Liver (tissue), 7 donors: ENCODE measurements at regions not wholly inside any gene's neighbourhood (a gene's known extent, or its start where the extent isn't known, plus 50 kb on each side); places are given as distances from the start of the nearest gene placed in this dataset.

Source experiments
- DNase-seq: peaks from one replicate; pipeline ENCODE4 v3.0.0-alpha.2; 2017; ENCODE audit warnings: low spot score
- H3K27ac ChIP-seq, 2 donors: one replicate each; pipeline ENCODE4 v1.7.0; 2013; ENCODE audit warnings: inconsistent platforms in 2 of 2, low read length in 2 of 2, control low read depth in 1 of 2, low read depth in 1 of 2, mild to moderate bottlenecking in 1 of 2
- H3K27me3 ChIP-seq, 4 donors: one replicate each; pipeline versions ENCODE4 v1.6.1 to v1.7.0; 2013; ENCODE audit warnings: low read length in 3 of 4, inconsistent platforms in 1 of 4, mild to moderate bottlenecking in 1 of 4, moderate library complexity in 1 of 4; ENCODE audit not compliant: control insufficient read depth in 4 of 4, insufficient read depth in 4 of 4
- H3K36me3 ChIP-seq, 4 donors: one replicate each; pipeline versions ENCODE4 v1.6.1 to v1.7.0; 2013; ENCODE audit warnings: low read length in 3 of 4, mild to moderate bottlenecking in 3 of 4, low read depth in 1 of 4, moderate library complexity in 1 of 4; ENCODE audit not compliant: control insufficient read depth in 4 of 4, insufficient read depth in 3 of 4
- H3K4me1 ChIP-seq, 4 donors: one replicate each; pipeline versions ENCODE4 v1.6.1 to v1.7.0; 2013; ENCODE audit warnings: low read length in 3 of 4, mild to moderate bottlenecking in 3 of 4, moderate library complexity in 1 of 4; ENCODE audit not compliant: control insufficient read depth in 4 of 4, insufficient read depth in 4 of 4
- H3K4me3 ChIP-seq, 3 donors: one replicate each; pipeline versions ENCODE4 v1.6.1 to v1.7.0; 2013; ENCODE audit warnings: low read length in 3 of 3, control low read depth in 1 of 3, low read depth in 1 of 3, mild to moderate bottlenecking in 1 of 3
- H3K9ac ChIP-seq, 2 donors: one replicate each; pipeline ENCODE4 v1.7.0; 2013; ENCODE audit warnings: low read length in 2 of 2, mild to moderate bottlenecking in 2 of 2, moderate library complexity in 2 of 2, control low read depth in 1 of 2, low read depth in 1 of 2
- H3K9me3 ChIP-seq, 4 donors: one replicate each; pipeline versions ENCODE4 v1.6.1 to v1.7.0; 2013; ENCODE audit warnings: low read length in 3 of 4; ENCODE audit not compliant: control insufficient read depth in 4 of 4
- EGR1 ChIP-seq, 2 donors: IDR thresholded peaks; 2 replicates each; pipeline ENCODE4 v1.6.1; 2016 to 2018; ENCODE audit warnings: antibody characterized with exemption in 2 of 2, low read depth in 2 of 2
- FOXA1 ChIP-seq: IDR thresholded peaks from 2 replicates; pipeline ENCODE4 v1.6.1; 2016; ENCODE audit warnings: antibody characterized with exemption
- FOXA2 ChIP-seq: IDR thresholded peaks from 2 replicates; pipeline ENCODE4 v1.6.1; 2016; ENCODE audit warnings: antibody characterized with exemption
- GABPA ChIP-seq, 2 donors: IDR thresholded peaks in 1 of 2; conservative IDR thresholded peaks in 1 of 2; 2 replicates each; pipeline ENCODE4 v1.6.1; 2016; ENCODE audit warnings: antibody characterized with exemption in 2 of 2, mild to moderate bottlenecking in 1 of 2, moderate library complexity in 1 of 2
- HNF4A ChIP-seq, 2 donors: conservative IDR thresholded peaks; 2 replicates each; pipeline ENCODE4 v1.6.1; 2016; ENCODE audit warnings: antibody characterized with exemption in 2 of 2, mild to moderate bottlenecking in 2 of 2
- HNF4G ChIP-seq: IDR thresholded peaks from 2 replicates; pipeline ENCODE4 v1.6.1; 2016; ENCODE audit warnings: antibody characterized with exemption
- MAX ChIP-seq: IDR thresholded peaks from 2 replicates; pipeline ENCODE4 v1.6.1; 2016; ENCODE audit warnings: antibody characterized with exemption
- NR2F2 ChIP-seq: IDR thresholded peaks from 2 replicates; pipeline ENCODE4 v1.6.1; 2016; ENCODE audit warnings: antibody characterized with exemption
- REST ChIP-seq: IDR thresholded peaks from 2 replicates; pipeline ENCODE4 v1.6.1; 2016; ENCODE audit warnings: antibody characterized with exemption, mild to moderate bottlenecking
- RXRA ChIP-seq, 2 donors: IDR thresholded peaks; 2 replicates each; pipeline ENCODE4 v1.6.1; 2017 to 2018; ENCODE audit warnings: antibody characterized with exemption in 2 of 2, mild to moderate bottlenecking in 1 of 2
- SP1 ChIP-seq: IDR thresholded peaks from 2 replicates; pipeline ENCODE4 v1.6.1; 2018; ENCODE audit warnings: antibody characterized with exemption, mild to moderate bottlenecking
- TAF1 ChIP-seq: conservative IDR thresholded peaks from 2 replicates; pipeline ENCODE4 v1.6.1; 2016; ENCODE audit warnings: antibody characterized with exemption, mild to moderate bottlenecking
- YY1 ChIP-seq: IDR thresholded peaks from 2 replicates; pipeline ENCODE4 v1.6.1; 2016; ENCODE audit warnings: antibody characterized with exemption, mild to moderate bottlenecking
- ZBTB33 ChIP-seq: IDR thresholded peaks from 2 replicates; pipeline ENCODE4 v1.6.1; 2016; ENCODE audit warnings: antibody characterized with exemption
- WGBS: extraction: QIAGEN DNeasy Blood & Tissue Kit; methylation state at CpG from one replicate; pipeline ENCODE4 v1.1.7; 2013; 5-methylcytosine and 5-hydroxymethylcytosine counted together
- donor health status: healthy.
- donor health status: healthy.
- donor health status: healthy.
- donor health status: healthy.

- TF ChIP-seq TAF1 (no peak), FOXA2 (no peak)
These were observed 203.2 kb downstream of the MOXD1 start (continued) for GRCh38 chr6:132198040-132198439.

GRCh38 chr6:132194529-132194928 is 206.7 kb downstream of the MOXD1 start:
- 68% methylated on average over 3 of the region's 3 CpGs for whole genome bisulfite sequencing
- Histone ChIP-seq H3K9ac (no peak overlapping the region), H3K4me3 (no peak overlapping the region), H3K27me3 (no peaks in the 10 kb centered on the region), H3K4me1 (peaks cover 0 to 1% (median 0%) of the 10 kb centered on the region in 4 donors), H3K9me3 (no peaks in the 10 kb centered on the region), H3K36me3 (no peaks in the 10 kb centered on the region), H3K27ac (no peak overlapping the region)
- TF ChIP-seq GABPA (IDR thresholded peaks at IDR 0.05 in 1 of 2, conservative IDR thresholded peaks at IDR 0.05 in 1 of 2) (no peak), ZBTB33 (no peak), YY1 (no peak), HNF4A (conservative IDR thresholded peaks at IDR 0.05) (no peak), FOXA1 (no peak), SP1 (no peak), HNF4G (no peak), FOXA2 (no peak), EGR1 (IDR thresholded peaks at IDR 0.05; ENCODE audit: low read depth in 2 of 2) (no peak), REST (no peak), MAX (no peak), NR2F2 (no peak)
- DNase-seq: no peak

GRCh38 chr6:132192631-132193030 is 208.6 kb downstream of the MOXD1 start:
- Histone ChIP-seq H3K4me3 (no peak overlapping the region), H3K27me3 (no peaks in the 10 kb centered on the region), H3K9me3 (no peaks in the 10 kb centered on the region), H3K36me3 (no peaks in the 10 kb centered on the region), H3K27ac (no peak overlapping the region), H3K4me1 (peaks cover 0 to 1% (median 0%) of the 10 kb centered on the region in 4 donors), H3K9ac (no peak overlapping the region)
- TF ChIP-seq RXRA (IDR thresholded peaks at IDR 0.05) (peak in 1 of 2 donors; percentile 45), HNF4A (conservative IDR thresholded peaks at IDR 0.05) (peak in 1 of 2 donors; percentile 26), FOXA2 (no peak)
- WGBS: 56% methylated on average over 5 of the region's 5 CpGs
- DNase-seq: no peak
